T1000 (cell line): ENCODE measurements at regions not wholly inside any gene's neighbourhood (a gene's known extent, or its start where the extent isn't known, plus 50 kb on each side); places are given as distances from the start of the nearest gene placed in this dataset.

ENCODE experiments used
- DNase-seq: peaks from one replicate; lab custom pipeline; 2025; ENCODE audit warnings: mixed read lengths; lab: John Stamatoyannopoulos, UW

GRCh38 chr16:5595849-5596248 lies 498.3 kb upstream of the EEF2KMT start:
- DNase-seq = no peak

- DNase-seq = no peak
Measured at GRCh38 chr16:5590416-5590815, 492.8 kb upstream of the EEF2KMT start.

GRCh38 chr16:5589812-5590373 lies 492.3 kb upstream of the EEF2KMT start:
- DNase-seq = no peak

DNA sequence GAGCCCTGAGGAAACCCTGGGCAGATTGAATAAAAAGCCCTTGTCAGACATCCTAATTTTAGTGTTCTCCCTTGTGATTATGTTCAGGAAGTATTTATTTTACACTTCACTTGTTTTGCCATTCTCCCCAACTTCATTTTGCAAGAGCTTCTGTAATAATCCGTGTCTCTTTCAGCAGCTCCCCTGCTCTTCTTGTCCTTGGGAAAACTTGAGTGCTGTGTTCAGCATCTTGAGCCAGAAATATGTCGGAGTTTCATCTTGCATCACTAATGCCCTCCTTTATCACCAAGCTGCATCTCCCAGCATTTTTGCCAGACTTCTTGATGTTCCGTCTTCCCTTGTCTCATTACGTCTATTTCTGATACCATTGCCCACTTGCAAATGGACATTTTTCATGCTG lies 486.5 kb upstream of the EEF2KMT start:
- DNase-seq = no peak

DNA sequence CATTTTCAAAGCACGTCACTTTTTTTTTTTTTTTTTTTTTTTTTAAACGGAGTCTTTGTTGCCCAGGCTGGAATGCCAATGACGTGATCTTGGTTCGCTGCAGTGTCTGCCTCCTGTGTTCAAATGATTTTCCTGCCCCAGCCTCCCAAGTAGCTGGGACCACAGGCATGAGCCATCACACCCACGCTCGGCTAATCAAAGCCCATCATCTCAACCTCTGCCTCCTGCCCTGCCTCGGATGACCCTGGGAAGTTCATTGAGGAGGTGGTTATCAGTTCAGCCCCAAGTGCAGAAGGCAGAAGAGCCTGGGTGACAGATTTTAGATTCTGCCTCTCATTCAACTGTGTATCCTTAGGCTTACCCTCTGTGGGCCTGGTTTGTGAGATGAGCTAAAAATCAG lies 484.9 kb upstream of the EEF2KMT start:
- no peak for DNase-seq

DNA sequence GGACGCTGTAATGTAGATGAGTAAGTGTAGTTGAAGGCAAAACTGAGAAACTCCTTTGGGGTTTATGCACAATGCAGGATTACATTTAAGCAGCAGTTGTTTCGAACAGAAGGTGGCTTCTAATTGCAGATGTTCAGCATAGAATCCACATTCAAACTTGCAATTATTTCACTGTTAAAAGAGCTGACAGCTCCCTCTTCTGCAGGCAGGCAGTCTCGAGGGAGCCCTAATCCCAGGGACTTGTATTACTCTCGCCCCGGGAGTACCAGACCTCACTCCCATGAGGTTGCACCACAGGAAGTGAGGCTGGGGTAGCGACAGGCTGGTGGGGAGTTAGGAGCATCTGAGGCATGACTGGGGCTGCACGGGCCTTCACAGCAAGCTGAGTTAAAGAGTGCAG lies 484.3 kb upstream of the EEF2KMT start:
- no peak for DNase-seq

GRCh38 chr16:5581428-5581827 lies 483.8 kb upstream of the EEF2KMT start:
- no peak for DNase-seq

- DNase-seq = no peak
Measured at GRCh38 chr16:5580772-5581171, 483.2 kb upstream of the EEF2KMT start.

DNA sequence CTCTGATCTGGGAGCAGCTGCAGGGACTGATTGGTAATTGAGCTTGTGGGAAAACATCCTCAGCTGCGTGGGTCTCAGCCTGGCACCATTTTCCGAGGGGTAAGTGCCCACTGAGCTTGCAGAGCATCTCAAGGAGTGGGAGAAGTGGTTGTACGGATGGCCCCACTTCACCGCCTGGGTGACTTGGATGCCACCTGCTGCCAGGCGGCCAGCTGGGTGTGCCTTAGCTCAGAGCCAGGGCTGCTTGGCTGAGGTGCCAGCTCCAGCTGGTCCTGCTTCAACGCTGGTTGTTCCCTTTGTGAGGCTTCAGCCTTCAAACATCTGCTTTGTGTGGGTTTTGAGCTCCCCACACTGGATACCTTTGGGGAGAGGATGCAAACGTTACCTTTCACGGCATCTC lies 482.7 kb upstream of the EEF2KMT start:
- DNase-seq = no peak

DNA sequence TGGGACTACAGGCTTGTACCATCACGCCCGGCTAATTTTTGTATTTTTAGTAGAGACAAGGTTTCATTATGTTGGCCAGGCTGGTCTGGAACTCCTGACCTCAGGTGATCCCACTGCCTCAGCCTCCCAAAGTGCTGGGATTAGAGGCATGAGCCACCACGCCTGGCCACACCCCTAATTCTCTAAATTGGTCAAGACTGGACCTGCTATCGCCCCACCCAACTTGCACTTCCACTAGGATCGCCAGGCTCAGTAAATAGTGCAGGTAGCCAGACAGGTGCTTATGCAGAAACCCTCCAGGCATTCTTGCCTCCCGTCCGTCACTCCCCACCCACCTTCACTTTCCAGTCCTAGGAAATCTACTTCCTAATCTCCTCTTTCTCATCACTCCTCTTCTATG lies 481.4 kb upstream of the EEF2KMT start:
- DNase-seq = no peak

DNA sequence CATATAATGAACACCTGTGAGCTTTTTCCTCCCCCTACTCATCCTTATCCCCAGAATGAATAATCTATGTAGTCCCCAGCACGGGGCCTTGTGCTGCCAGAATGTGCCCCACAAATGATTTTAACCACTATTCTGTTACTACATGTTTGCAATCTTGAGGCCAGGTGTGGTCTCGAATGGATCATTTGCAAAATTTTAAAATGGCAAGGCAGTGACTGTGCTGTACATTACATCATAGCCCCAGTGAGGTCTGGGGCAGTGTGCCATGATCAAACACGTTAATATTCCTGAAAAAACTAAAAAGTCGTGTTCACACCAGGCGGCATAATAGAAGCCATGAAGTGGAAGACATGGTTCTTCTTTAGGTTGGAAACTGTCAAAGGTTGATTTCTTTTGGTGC lies 479.9 kb upstream of the EEF2KMT start:
- DNase-seq = no peak

GRCh38 chr16:5575646-5576245 lies 478.2 kb upstream of the EEF2KMT start:
- DNase-seq = no peak

GRCh38 chr16:5575121-5575520 lies 477.5 kb upstream of the EEF2KMT start:
- DNase-seq = no peak

DNA sequence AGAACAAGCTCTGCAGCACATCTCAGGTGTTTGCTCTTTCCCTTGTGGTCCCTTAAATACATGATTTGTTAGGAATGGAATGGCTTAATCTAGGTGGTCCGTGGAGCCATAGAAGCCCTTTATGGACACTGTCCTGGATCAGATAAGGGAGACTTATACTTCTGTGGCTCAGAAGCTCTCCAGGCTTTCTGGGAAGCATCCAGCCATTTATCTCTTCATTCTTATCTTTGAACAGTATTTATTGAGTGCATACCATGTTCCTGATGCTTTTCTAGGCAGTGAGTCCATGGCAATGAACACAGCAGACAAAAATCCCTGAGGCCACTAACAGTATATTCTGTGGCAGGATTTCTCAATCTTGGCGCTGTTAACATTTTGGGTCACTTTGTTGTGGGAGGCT lies 474.5 kb upstream of the EEF2KMT start:
- DNase-seq = no peak

GRCh38 chr16:5571446-5571845 lies 473.9 kb upstream of the EEF2KMT start:
- no peak for DNase-seq

DNA sequence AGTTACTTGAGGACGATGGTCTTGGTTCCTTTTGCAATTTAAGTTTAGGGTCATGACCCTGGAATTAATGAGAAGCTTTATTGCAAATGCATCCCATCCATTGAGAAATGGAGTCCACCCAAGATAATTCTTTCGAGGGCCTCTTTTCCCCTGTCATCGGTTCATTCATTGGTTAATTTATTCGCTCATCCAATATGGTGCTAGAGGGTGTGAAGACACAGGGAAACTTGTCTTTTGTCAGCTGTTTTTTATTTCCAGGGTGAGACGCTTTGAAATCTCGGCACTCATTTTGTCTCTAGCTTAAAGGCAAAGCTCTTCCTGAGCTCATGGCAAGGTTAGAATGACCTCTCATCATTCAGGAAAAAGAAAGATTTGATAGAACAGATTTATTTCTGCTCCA lies 464.2 kb upstream of the EEF2KMT start:
- no peak for DNase-seq

- no peak for DNase-seq
Measured at GRCh38 chr16:5560084-5560483, 462.5 kb upstream of the EEF2KMT start.

- no peak for DNase-seq
Measured at GRCh38 chr16:5557966-5558365, 460.4 kb upstream of the EEF2KMT start.

DNA sequence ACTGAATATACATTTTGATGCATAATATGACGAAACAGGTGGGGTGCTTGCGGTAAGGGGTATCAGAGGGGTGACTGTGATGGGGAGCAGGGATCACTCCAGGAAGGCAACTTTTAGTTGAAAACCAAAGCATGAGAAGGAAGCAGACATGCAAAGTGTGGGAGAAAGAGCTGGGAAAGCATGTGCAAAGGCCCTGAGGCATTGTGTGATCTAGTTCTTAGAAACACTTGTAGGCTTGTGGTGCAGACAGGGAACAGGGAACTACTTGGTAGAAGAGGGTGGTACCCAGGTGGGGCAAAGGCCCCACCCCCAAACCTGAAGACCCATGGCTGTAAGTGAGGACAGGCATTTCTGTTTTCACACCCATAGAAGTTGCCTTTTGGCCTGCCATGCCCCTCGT lies 459.9 kb upstream of the EEF2KMT start:
- no peak for DNase-seq

DNA sequence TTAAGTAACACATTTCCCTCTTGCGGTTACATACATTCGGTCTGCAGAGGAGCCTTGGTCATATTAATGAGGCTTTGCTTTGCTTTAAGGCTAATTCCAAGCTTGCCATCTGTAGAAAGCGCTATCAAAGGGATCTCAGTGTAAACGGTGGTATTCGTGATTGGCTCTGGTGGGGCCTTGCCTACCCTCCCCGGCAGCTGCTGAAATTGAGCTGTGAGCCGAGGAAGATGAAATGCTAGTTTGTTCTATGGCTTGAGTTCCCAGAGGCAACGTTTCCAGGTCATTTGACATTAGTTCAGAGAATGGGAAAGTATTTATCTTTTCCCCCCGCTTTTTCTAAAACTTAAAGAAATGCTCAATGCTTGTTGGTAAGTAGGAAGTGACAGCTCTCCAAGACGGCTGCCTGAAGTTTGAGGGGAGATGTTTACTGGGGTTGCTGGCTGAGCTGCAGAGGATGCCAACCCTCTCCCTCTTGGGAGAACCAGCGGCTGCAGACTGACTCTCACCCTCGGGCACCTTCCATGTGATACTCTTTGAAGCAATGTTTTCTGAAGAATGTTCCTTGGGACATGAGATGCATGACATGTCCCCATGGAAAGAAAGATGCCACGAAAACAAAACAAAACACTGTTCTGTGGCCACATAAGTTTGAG lies 458.7 kb upstream of the EEF2KMT start:
- no peak for DNase-seq

DNA sequence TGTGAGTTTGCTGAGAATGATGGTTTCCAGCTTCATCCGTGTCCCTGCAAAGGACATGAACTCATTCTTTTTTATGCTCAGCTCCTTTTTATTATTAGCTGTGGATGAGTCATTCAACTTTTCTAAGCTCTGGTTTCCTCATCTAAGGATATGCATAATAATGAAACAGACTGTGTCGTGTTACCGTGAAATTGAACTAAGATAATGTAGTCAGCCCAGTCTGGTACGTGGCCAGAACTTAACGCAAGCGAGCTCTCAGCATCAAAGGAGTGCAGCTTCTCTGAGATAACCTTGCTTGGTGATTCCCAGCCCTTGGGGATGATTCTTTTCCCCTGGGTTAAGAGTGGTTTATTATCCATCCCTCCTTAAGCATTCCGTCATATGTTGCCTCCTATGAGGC lies 454.3 kb upstream of the EEF2KMT start:
- no peak for DNase-seq

GRCh38 chr16:5549802-5550201 lies 452.2 kb upstream of the EEF2KMT start:
- no peak for DNase-seq

GRCh38 chr16:5541356-5541755 lies 443.8 kb upstream of the EEF2KMT start:
- DNase-seq = no peak

DNA sequence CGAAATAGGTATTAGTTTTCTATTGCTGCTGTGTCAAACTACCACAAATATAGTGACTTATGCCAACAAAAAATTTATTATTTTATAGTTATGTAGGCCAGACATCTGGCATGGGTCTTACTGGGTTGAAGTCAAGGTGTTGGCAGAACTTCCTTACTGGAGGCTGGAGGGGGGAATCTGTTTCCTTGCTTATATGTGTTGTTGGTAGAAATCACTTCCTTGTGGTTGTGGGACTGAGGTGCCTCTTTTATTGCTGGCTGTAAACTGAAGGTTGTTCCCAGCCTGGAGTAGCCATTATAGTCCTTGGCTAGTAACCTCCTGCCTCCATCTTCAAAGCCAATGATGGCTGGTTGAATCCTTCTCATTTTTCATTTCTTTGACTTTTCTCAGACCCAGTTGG lies 439.8 kb upstream of the EEF2KMT start:
- DNase-seq = no peak
